Right cardiac atrium (tissue), 5 donors: ENCODE measurements at regions not wholly inside any gene's neighbourhood (a gene's known extent, or its start where the extent isn't known, plus 50 kb on each side); places are given as distances from the start of the nearest gene placed in this dataset.
"Not testable (repeated sequence)": the region's sequence is repeated elsewhere in the genome, so short reads cannot be mapped to it uniquely, and the experiment has no call there.

Experiments
- ATAC-seq, 2 donors: fragments of 200-7000 bp; cut with Tn5 transposase; one replicate each; pipeline versions ENCODE4 v1.8.0 to v1.9.1; 2020; ENCODE audit warnings: moderate library complexity in 2 of 2, mild to moderate bottlenecking in 1 of 2
- DNase-seq, 3 donors: peaks; one replicate each; pipeline ENCODE4 v3.0.0-alpha.2; 2020
- H3K27ac ChIP-seq: one replicate; pipeline ENCODE4 v1.5.1; 2013; ENCODE audit warnings: mild to moderate bottlenecking, low read length, control low read depth, moderate library complexity
- H3K27me3 ChIP-seq: one replicate; pipeline ENCODE4 v1.6.1; 2013; ENCODE audit not compliant: control insufficient read depth, insufficient read depth
- H3K4me1 ChIP-seq: one replicate; pipeline ENCODE4 v1.6.1; 2013; ENCODE audit warnings: low read length; ENCODE audit not compliant: control insufficient read depth, insufficient read depth
- H3K4me3 ChIP-seq: one replicate; pipeline ENCODE4 v1.5.1; 2013; ENCODE audit warnings: low read length, control low read depth
- H3K9me3 ChIP-seq: one replicate; pipeline ENCODE4 v1.6.1; 2013; ENCODE audit warnings: low read length; ENCODE audit not compliant: control insufficient read depth
- WGBS: extraction: QIAGEN DNeasy Blood & Tissue Kit; methylation state at CpG from one replicate; pipeline ENCODE4 v1.1.7; 2013; 5-methylcytosine and 5-hydroxymethylcytosine counted together
- intact Hi-C, 4 donors: fragments of 100-400 bp; cut with DNase I; formaldehyde crosslinking; loops; one replicate each; pipeline versions ENCODE4 v1.11.0 to v1.14.0; 2022 to 2023
- donor health status: healthy with polysubstance abuse.
- donor health status: DM: no; HTN: yes; CAD: no.
- donor health status: DM: no; HTN: no; CAD: no.
- donor health status: DM: no; HTN: yes; CAD: no; lungs with severe emphysema.
- donor health status: DM: yes; HTN: yes; CAD: no.

- no peak overlapping the region for H3K4me3 ChIP-seq
- H3K9me3 ChIP-seq = no peaks in the 10 kb centered on the region
- ATAC-seq = no peak
- no peaks in the 10 kb centered on the region for H3K4me1 ChIP-seq
- no peaks in the 10 kb centered on the region for H3K27me3 ChIP-seq
- intact Hi-C loops = no loop called here
- DNase-seq = no peak
- 79% methylated on average over 21 of the region's 21 CpGs for WGBS
- H3K27ac ChIP-seq = no peak overlapping the region
Measured at GRCh38 chr6:167208819-167209576, 51.2 kb upstream of the GPR31 start.

- 90% methylated on average over 9 of the region's 9 CpGs for WGBS
- Histone ChIP-seq H3K27ac (no peak overlapping the region), H3K27me3 (no peaks in the 10 kb centered on the region), H3K9me3 (no peaks in the 10 kb centered on the region), H3K4me3 (no peak overlapping the region), H3K4me1 (no peaks in the 10 kb centered on the region)
- no peak for ATAC-seq
- intact Hi-C loops = no loop called here
- no peak for DNase-seq
Measured at GRCh38 chr6:167209577-167209975, 51.8 kb upstream of the GPR31 start.

GRCh38 chr6:167210375-167211294 is 52.9 kb upstream of the GPR31 start:
- ATAC-seq = peak; percentile 50 to 75
- DNase-seq = peak in 2 of 3 donors; percentile 25 to 64
- Histone ChIP-seq H3K9me3 (no peaks in the 10 kb centered on the region), H3K27me3 (no peaks in the 10 kb centered on the region), H3K27ac (no peak overlapping the region), H3K4me3 (no peak overlapping the region), H3K4me1 (no peaks in the 10 kb centered on the region)
- 61% methylated on average over 23 of the region's 23 CpGs for WGBS
- intact Hi-C loops = no loop called here

GRCh38 chr6:167211295-167211648 is 53.5 kb upstream of the GPR31 start:
- DNase-seq = no peak
- Histone ChIP-seq H3K4me3 (no peak overlapping the region), H3K4me1 (no peaks in the 10 kb centered on the region), H3K9me3 (no peaks in the 10 kb centered on the region), H3K27ac (no peak overlapping the region), H3K27me3 (no peaks in the 10 kb centered on the region)
- intact Hi-C loops = no loop called here
- 68% methylated on average over 1 of the region's 1 CpG for WGBS
- no peak for ATAC-seq

- Histone ChIP-seq H3K27ac (no peak overlapping the region), H3K9me3 (no peaks in the 10 kb centered on the region), H3K27me3 (no peaks in the 10 kb centered on the region), H3K4me1 (no peaks in the 10 kb centered on the region), H3K4me3 (no peak overlapping the region)
- 75% methylated on average over 7 of the region's 7 CpGs for WGBS
- intact Hi-C loops = no loop called here
- DNase-seq = no peak
- ATAC-seq = no peak
Measured at GRCh38 chr6:167211881-167212712, 54.3 kb upstream of the GPR31 start.

GRCh38 chr6:167212713-167213005 is 54.9 kb upstream of the GPR31 start:
- no peak overlapping the region for H3K27ac ChIP-seq
- H3K4me3 ChIP-seq = no peak overlapping the region
- H3K4me1 ChIP-seq = no peaks in the 10 kb centered on the region
- ATAC-seq (no peak), DNase-seq (no peak)
- no peaks in the 10 kb centered on the region for H3K9me3 ChIP-seq
- 82% methylated on average over 4 of the region's 4 CpGs for WGBS
- H3K27me3 ChIP-seq = no peaks in the 10 kb centered on the region
- intact Hi-C loops = no loop called here

- no peaks in the 10 kb centered on the region for H3K4me1 ChIP-seq
- no peak for DNase-seq
- H3K27ac ChIP-seq = no peak overlapping the region
- no peak overlapping the region for H3K4me3 ChIP-seq
- no peaks in the 10 kb centered on the region for H3K27me3 ChIP-seq
- intact Hi-C loops = no loop called here
- no peak for ATAC-seq
- WGBS = 54% methylated on average over 10 of the region's 10 CpGs
- H3K9me3 ChIP-seq = no peaks in the 10 kb centered on the region
Measured at GRCh38 chr6:167214206-167214605, 56.4 kb upstream of the GPR31 start.

GRCh38 chr6:167215429-167216250 is 57.9 kb upstream of the GPR31 start:
- ATAC-seq, H3K27me3 ChIP-seq, intact Hi-C loops, H3K27ac ChIP-seq, H3K4me3 ChIP-seq, H3K4me1 ChIP-seq, H3K9me3 ChIP-seq, DNase-seq: not testable (repeated sequence)
- WGBS = 73% methylated on average over 15 of the region's 15 CpGs

- H3K4me3 ChIP-seq, H3K4me1 ChIP-seq, H3K27me3 ChIP-seq, ATAC-seq, H3K27ac ChIP-seq, intact Hi-C loops, H3K9me3 ChIP-seq, DNase-seq: not testable (repeated sequence)
- WGBS = 72% methylated on average over 15 of the region's 15 CpGs
Measured at GRCh38 chr6:167216390-167217050, 58.7 kb upstream of the GPR31 start.

GRCh38 chr6:167217073-167217472 is 59.3 kb upstream of the GPR31 start:
- H3K4me1 ChIP-seq, intact Hi-C loops, H3K9me3 ChIP-seq, H3K27me3 ChIP-seq, DNase-seq, H3K27ac ChIP-seq, ATAC-seq, H3K4me3 ChIP-seq: not testable (repeated sequence)
- WGBS = 83% methylated on average over 4 of the region's 4 CpGs
